ENCODE measurements at regions not wholly inside any gene's neighbourhood (a gene's known extent, or its start where the extent isn't known, plus 50 kb on each side); places are given as distances from the start of the nearest gene placed in this dataset.

DNA sequence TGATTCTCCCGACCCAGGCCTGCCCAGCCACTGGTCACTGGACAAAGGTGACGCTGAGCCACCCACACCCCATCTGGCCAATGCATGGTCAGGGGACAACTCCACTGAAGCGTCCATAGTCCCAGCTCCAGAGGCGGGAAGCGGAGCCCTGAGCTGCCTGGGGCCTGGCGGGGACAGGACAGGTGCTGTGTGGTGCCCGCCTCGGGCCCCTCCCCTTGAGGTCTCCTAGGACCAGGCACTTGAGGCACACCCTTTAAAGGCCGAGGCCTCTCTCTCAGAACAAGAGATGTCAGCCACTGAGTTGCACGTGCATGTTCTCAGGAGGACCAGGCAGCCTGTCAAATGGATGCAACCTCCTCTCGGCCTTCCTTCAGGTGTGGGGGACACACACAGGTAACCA, 52.5 kb upstream of the PPP2R2D start:
- DNase-seq (ENCODE audit: low read depth): no peak
- TF ChIP-seq, protein P1, sequence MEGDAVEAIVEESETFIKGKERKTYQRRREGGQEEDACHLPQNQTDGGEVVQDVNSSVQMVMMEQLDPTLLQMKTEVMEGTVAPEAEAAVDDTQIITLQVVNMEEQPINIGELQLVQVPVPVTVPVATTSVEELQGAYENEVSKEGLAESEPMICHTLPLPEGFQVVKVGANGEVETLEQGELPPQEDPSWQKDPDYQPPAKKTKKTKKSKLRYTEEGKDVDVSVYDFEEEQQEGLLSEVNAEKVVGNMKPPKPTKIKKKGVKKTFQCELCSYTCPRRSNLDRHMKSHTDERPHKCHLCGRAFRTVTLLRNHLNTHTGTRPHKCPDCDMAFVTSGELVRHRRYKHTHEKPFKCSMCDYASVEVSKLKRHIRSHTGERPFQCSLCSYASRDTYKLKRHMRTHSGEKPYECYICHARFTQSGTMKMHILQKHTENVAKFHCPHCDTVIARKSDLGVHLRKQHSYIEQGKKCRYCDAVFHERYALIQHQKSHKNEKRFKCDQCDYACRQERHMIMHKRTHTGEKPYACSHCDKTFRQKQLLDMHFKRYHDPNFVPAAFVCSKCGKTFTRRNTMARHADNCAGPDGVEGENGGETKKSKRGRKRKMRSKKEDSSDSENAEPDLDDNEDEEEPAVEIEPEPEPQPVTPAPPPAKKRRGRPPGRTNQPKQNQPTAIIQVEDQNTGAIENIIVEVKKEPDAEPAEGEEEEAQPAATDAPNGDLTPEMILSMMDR (IDR thresholded peaks at IDR 0.05; ENCODE audit: control insufficient read depth, insufficient read depth, low read depth, low read length, missing control alignments): no peak
- H3K4me3 ChIP-seq (ENCODE audit: control insufficient read depth, low read depth, low read length): no peak overlapping the region

DNA sequence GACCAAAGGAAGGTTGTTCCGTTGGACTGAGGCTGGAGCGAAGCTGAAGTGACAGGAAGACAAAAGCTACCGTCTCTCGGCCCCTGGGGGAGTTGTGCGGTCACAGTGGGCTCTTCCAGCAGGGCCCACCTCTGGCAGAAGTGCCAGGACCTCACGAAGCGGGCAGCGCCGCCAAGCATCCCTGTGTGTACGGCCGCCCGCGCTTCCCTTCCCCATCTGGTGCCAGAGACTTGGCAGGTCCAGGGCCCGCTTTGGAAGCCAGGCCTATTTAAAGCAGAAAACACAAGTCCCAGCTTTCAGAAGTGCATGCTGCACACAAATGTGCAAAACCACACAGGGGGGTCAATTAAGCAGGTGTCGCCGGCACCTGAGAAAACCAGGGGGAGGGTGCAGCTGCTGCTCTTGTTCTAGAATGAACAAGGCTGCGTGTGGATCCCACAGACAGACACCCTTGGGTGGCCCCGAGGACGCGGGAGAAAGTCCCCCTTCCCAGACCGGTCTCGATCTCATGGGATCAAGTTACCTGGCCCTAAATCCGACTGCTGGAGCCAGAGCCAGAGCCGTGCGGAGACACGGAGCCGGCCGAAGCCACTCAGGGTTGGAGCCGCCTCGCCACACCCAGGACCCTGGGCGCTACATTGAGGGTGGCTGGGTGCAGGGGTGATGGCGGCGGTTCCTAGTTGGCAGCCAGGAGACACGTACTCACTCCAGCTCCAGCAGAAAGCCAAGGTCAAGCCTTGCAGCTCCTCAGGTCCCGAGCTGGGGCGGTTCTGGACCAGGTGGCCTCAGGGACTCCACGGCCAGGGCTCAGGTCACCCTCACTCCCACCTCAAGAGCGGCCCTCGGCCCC, 51.8 kb upstream of the PPP2R2D start:
- TF ChIP-seq, protein P1 (IDR thresholded peaks at IDR 0.05; ENCODE audit: control insufficient read depth, insufficient read depth, low read depth, low read length, missing control alignments): no peak
- no peak overlapping the region for H3K4me3 ChIP-seq (ENCODE audit: control insufficient read depth, low read depth, low read length)
- no peak for DNase-seq (ENCODE audit: low read depth)

DNA sequence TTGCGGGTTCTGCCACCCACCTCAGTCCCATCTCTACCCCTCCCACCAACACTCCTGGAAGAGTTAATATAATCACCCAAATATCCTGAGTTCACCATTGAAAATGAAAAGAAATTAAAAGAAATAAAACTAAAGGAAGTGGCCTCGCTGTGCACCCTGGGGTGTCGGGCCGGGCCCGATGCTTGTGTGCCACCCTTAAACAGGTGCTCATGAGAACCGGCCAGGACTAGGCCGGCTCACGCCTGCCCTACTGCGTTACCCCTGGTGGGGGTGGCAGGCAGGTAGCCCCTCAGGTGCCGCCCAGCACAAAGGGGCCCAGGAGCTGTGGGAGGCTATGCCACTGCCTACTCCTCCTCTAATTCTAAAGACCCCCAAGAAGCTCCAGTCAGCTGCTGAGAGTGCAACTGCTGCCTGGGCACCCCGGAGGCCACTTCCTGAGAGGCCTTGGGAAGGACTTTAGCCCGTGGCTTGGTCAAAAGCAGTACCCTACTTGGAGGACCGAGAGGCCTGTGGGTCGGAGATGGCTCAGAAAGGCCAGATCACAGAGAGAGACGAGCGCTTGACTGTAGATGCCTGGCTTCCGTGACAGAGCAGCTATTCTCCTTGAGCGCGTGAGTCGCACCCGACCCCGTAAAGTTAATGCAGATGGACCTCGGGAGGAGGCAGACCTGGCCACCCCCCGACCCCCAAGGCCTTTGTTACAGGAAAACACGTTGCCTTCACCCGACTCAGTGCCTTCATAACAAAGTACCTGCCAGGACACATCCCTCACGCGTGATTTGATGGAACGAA, 51.0 kb upstream of the PPP2R2D start:
- TF ChIP-seq, protein P1 (IDR thresholded peaks at IDR 0.05; ENCODE audit: control insufficient read depth, insufficient read depth, low read depth, low read length, missing control alignments): no peak
- DNase-seq (ENCODE audit: low read depth): no peak
- H3K4me3 ChIP-seq (ENCODE audit: control insufficient read depth, low read depth, low read length): no peak overlapping the region

DNA sequence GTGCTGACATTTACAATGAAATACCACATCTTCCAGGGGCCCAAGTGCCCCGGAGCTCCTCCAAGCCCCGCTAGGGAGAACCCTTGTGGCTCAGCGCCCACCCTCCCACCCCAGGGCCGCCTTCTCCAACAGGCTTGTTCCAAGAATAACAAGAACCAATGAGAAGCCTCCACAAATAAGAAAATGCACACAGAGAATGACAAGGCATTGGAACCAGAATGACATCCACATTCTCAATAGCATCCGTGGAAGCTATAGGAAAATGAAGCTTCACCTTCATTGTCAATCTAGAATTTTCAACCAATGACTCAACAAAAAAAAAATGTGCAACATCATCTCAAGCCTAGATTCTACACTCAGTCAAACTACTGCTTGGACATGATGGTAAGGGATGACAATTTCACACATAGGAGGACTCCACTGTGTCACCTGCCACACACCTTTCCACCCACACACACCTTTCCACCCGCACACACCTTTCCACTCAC, 50.4 kb upstream of the PPP2R2D start:
- TF ChIP-seq, protein P1 (IDR thresholded peaks at IDR 0.05; ENCODE audit: control insufficient read depth, insufficient read depth, low read depth, low read length, missing control alignments): no peak
- DNase-seq (ENCODE audit: low read depth): no peak
- no peak overlapping the region for H3K4me3 ChIP-seq (ENCODE audit: control insufficient read depth, low read depth, low read length)

Data from AG09309 (cell line).